ENCODE measurements at regions not wholly inside any gene's neighbourhood (a gene's known extent, or its start where the extent isn't known, plus 50 kb on each side); places are given as distances from the start of the nearest gene placed in this dataset.

DNA sequence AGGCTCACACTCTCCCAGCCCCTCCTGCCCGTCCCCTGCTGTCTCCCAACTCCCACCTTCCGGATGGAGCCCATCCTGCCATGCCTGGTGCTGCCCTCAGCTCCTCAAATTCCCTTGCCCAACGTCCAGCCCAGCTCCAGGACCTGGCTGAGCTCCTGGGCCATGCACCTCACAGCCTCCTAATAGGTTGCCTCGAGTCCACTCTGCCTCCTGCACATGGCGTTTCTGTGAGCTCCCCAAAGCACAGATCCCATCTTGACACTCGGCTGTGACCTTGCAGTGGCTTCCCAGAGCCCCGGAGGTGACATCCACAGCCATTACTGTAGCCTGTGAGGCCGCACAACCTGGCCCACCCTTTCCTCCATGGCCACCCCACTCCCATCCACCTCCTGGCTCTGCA lies 191.9 kb upstream of the SALL3 start:
- DNase-seq (ENCODE audit: low spot score) = no peak
- ATAC-seq (ENCODE audit: low FRiP score) = no peak
- no peak for TF ChIP-seq CTCF (IDR thresholded peaks at IDR 0.05)

GRCh38 chr18:78788161-78788560 lies 191.5 kb upstream of the SALL3 start:
- DNase-seq (ENCODE audit: low spot score) (no peak), ATAC-seq (ENCODE audit: low FRiP score) (no peak)
- TF ChIP-seq CTCF (IDR thresholded peaks at IDR 0.05) = no peak

DNA sequence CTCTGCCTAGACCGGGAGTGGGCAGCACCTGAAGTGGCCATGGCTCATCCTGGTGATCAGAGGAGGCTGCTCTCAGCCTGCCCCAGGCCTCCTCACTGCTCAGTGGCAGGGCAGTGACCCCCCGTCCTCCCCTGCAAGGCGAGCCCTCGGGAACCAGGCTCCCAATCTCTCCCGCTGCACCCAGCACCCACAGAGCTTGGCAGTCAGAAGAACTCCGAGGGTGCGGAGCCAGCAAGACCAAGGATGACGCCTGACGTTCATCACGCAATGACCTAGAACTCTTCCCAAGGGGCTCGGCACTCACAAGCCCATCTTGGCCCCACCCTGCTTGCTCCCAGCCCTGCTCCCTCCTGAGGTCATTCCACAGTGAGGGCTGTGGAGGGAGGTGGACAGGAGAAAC lies 189.8 kb upstream of the SALL3 start:
- ATAC-seq (ENCODE audit: low FRiP score) (no peak), DNase-seq (ENCODE audit: low spot score) (no peak)
- no peak for TF ChIP-seq CTCF (IDR thresholded peaks at IDR 0.05)

- DNase-seq (ENCODE audit: low spot score) (no peak), ATAC-seq (ENCODE audit: low FRiP score) (no peak)
- no peak for TF ChIP-seq CTCF (IDR thresholded peaks at IDR 0.05)
Observed at GRCh38 chr18:78790511-78790910, 189.1 kb upstream of the SALL3 start.

DNA sequence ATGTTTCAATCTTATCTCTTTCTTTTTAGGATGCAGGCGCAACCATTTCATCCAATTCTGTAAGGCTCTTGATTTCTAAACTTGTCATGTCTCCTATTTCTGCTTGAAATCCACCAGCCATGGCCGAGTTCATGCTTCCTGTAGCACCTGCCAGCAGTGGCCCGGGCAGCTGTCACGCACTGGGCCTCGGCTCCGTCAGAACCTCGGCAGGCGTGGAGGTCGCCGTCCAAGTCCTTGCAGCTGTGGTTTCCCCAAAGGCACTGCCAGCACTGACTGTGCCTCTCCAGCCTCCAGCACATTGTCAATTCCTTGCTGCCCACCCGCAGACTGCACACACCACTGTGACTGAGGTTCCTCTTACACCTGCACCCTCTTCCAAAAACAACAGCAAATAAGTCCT lies 188.7 kb upstream of the SALL3 start:
- ATAC-seq (ENCODE audit: low FRiP score) (no peak), DNase-seq (ENCODE audit: low spot score) (no peak)
- TF ChIP-seq CTCF (IDR thresholded peaks at IDR 0.05) = no peak

DNA sequence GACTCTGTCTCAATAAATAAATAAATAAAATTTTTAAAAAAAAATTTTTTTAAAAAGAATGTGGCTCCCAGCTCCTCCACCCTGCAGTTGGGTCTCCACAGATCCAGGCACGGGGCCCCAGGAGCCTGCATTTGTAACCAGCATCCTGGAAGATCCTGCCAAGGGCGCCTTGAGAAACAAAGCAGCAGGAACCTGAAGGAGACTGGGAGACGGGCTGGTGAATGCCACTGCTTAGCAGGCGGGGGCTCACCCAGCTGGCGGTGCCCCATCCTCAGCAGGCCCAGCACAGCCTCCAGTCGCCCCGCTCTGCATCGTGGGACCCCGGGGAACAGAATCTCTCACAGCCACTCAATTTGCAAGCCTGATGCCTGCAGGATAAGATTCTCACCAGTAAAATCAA lies 187.5 kb upstream of the SALL3 start:
- TF ChIP-seq CTCF (IDR thresholded peaks at IDR 0.05) = no peak
- DNase-seq (ENCODE audit: low spot score) (no peak), ATAC-seq (ENCODE audit: low FRiP score) (no peak)

GRCh38 chr18:78792736-78793135 lies 186.9 kb upstream of the SALL3 start:
- ATAC-seq (ENCODE audit: low FRiP score) = no peak

More at GRCh38 chr18:78792736-78793135, 186.9 kb upstream of the SALL3 start:
- no peak for DNase-seq (ENCODE audit: low spot score)
- no peak for TF ChIP-seq CTCF (IDR thresholded peaks at IDR 0.05)

Measured in omental fat pad (tissue), 3 donors.